ENCODE measurements at regions not wholly inside any gene's neighbourhood (a gene's known extent, or its start where the extent isn't known, plus 50 kb on each side); places are given as distances from the start of the nearest gene placed in this dataset.
"Not testable (repeated sequence)": the region's sequence is repeated elsewhere in the genome, so short reads cannot be mapped to it uniquely, and the experiment has no call there.

DNA sequence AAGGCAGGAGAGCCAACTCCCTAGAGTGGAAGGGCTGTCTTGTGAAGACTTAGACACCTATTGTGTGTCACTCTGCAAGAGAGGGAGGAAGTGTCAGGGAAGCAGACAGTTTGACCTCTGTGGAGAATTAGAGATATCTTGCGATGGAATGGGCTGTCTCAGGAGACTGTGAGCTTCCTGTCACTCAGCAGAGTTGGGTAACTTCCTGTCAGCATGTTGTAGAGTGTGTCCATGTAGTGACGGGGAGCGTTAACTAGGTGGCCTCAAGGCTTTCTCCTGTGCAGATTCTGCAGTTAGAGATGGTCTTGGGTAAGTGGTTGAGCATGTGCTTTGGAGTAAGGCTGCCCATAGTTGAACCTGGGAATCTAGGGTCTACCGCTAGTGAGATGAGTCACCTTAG is 136.5 kb downstream of the KIF4B start:
- no peaks in the 10 kb centered on the region for H3K4me1 ChIP-seq (ENCODE audit: control insufficient read depth in 1 of 2, insufficient read depth in 2 of 2, low read length in 2 of 2)
- intact Hi-C loops (cut with micrococcal nuclease) = no loop called here
- ATAC-seq (no peak), DNase-seq (ENCODE audit: low read depth, low spot score) (no peak)
- no peak overlapping the region for H2AFZ ChIP-seq (ENCODE audit: low read depth, low read length, poor library complexity, severe bottlenecking)
- RAD21 ChIA-PET (ENCODE audit: low non-redundant PET in 1 of 2, low total read pairs in 2 of 2, uncharacterized antibody in 2 of 2, unreplicated experiment in 2 of 2) = no interaction called here
- no peak overlapping the region for H3K27ac ChIP-seq (ENCODE audit: low read depth, low read length)
- no peaks in the 10 kb centered on the region for H3K36me3 ChIP-seq (ENCODE audit: control insufficient read depth in 1 of 2, insufficient read depth in 2 of 2, low read length in 2 of 2)
- POLR2A ChIA-PET = no interaction called here
- H3K9me2 ChIP-seq (ENCODE audit: insufficient read depth) = no peaks in the 10 kb centered on the region
- no peak overlapping the region for H3K4me2 ChIP-seq (ENCODE audit: low read length)
- H4K20me1 ChIP-seq (ENCODE audit: insufficient read depth) = no peaks in the 10 kb centered on the region
- no peaks in the 10 kb centered on the region for H3K9me3 ChIP-seq (ENCODE audit: control insufficient read depth in 1 of 2, insufficient read depth in 1 of 2, low read depth in 1 of 2, low read length in 2 of 2)
- no peak for TF ChIP-seq SP1 (IDR thresholded peaks at IDR 0.05; ENCODE audit: low read depth)
- no peak for TF ChIP-seq POLR2A (IDR thresholded peaks at IDR 0.05; ENCODE audit: borderline replicate concordance, extremely low read depth, insufficient read depth, insufficient read length)
- TF ChIP-seq ZFX (IDR thresholded peaks at IDR 0.05) = no peak
- TF ChIP-seq, protein P1, sequence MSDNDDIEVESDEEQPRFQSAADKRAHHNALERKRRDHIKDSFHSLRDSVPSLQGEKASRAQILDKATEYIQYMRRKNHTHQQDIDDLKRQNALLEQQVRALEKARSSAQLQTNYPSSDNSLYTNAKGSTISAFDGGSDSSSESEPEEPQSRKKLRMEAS (IDR thresholded peaks at IDR 0.05) = no peak
- TF ChIP-seq SIN3A (IDR thresholded peaks at IDR 0.05; ENCODE audit: low read depth) = no peak
- CTCF ChIA-PET = no interaction called here
- H3K4me3 ChIP-seq (replicated peaks in 1 of 2; ENCODE audit: low read depth in 1 of 2, low read length in 2 of 2) = no peak overlapping the region
- no peak overlapping the region for H3K9ac ChIP-seq (ENCODE audit: low read length)
- H3K79me2 ChIP-seq (ENCODE audit: insufficient read depth, low read length) = no peaks in the 10 kb centered on the region
- BruUV-seq (replicated peaks) = no TSS peak
- peaks cover 20% of the 10 kb centered on the region for H3K27me3 ChIP-seq (ENCODE audit: insufficient read depth, low read length)

DNA sequence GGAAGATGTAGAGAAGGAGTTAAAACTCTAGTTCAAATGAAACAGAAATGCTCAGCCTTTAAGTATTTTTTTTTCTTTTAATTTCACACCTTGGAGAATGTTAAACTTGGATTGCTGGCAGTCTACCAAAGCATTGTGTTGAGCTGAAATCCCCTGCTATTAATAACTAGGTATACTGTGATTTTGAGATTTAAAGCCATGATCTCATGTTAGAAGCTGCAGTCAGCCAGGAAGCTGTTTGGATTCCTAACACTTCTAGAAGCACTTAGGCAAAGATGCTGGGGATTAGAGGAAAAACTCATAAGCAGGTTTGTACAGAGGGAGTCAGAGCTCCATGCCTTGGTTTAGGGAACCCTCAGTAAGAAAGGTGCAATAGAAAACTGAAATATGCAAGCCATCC is 141.4 kb downstream of the KIF4B start:
- RAD21 ChIA-PET (ENCODE audit: low non-redundant PET in 1 of 2, low total read pairs in 2 of 2, uncharacterized antibody in 2 of 2, unreplicated experiment in 2 of 2) = no interaction called here
- ATAC-seq (no peak), DNase-seq (ENCODE audit: low read depth, low spot score) (no peak)
- no peaks in the 10 kb centered on the region for H3K79me2 ChIP-seq (ENCODE audit: insufficient read depth, low read length)
- no peak overlapping the region for H2AFZ ChIP-seq (ENCODE audit: low read depth, low read length, poor library complexity, severe bottlenecking)
- no peaks in the 10 kb centered on the region for H3K9me2 ChIP-seq (ENCODE audit: insufficient read depth)
- no peak overlapping the region for H3K27ac ChIP-seq (ENCODE audit: low read depth, low read length)
- intact Hi-C loops (cut with micrococcal nuclease) = no loop called here
- H3K4me3 ChIP-seq (replicated peaks in 1 of 2; ENCODE audit: low read depth in 1 of 2, low read length in 2 of 2) = no peak overlapping the region
- H3K9ac ChIP-seq (ENCODE audit: low read length) = no peak overlapping the region
- H3K27me3 ChIP-seq (ENCODE audit: insufficient read depth, low read length) = peaks cover 4% of the 10 kb centered on the region
- no peaks in the 10 kb centered on the region for H4K20me1 ChIP-seq (ENCODE audit: insufficient read depth)
- H3K4me2 ChIP-seq (ENCODE audit: low read length) = no peak overlapping the region
- H3K9me3 ChIP-seq (ENCODE audit: control insufficient read depth in 1 of 2, insufficient read depth in 1 of 2, low read depth in 1 of 2, low read length in 2 of 2) = no peaks in the 10 kb centered on the region
- TF ChIP-seq EZH2phosphoT487 (IDR thresholded peaks at IDR 0.05; ENCODE audit: borderline replicate concordance) = no peak
- no peaks in the 10 kb centered on the region for H3K36me3 ChIP-seq (ENCODE audit: control insufficient read depth in 1 of 2, insufficient read depth in 2 of 2, low read length in 2 of 2)
- no TSS peak for BruUV-seq (replicated peaks)
- H3K4me1 ChIP-seq (ENCODE audit: control insufficient read depth in 1 of 2, insufficient read depth in 2 of 2, low read length in 2 of 2) = no peaks in the 10 kb centered on the region
- CTCF ChIA-PET = no interaction called here
- POLR2A ChIA-PET = no interaction called here

DNA sequence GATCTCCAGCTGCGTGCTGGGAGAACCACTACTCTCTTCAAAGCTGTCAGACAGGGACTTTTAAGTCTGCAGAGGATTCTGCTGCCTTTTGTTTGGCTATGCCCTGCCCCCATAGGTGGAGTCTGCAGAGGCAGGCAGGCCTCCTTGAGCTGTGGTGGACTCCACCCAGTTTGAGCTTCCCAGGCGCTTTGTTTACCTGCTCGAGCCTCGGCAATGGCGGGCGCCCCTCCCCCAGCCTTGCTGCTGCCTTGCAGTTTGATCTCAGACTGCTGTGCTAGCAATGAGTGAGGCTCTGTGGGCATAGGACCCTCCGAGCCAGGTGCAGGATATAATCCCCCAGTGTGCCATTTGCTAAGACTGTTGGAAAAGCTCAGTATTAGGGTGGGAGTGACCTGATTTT is 149.5 kb downstream of the KIF4B start:
- H3K79me2 ChIP-seq (ENCODE audit: insufficient read depth, low read length); H3K27ac ChIP-seq (ENCODE audit: low read depth, low read length); RAD21 ChIA-PET (ENCODE audit: low non-redundant PET in 1 of 2, low total read pairs in 2 of 2, uncharacterized antibody in 2 of 2, unreplicated experiment in 2 of 2); CTCF ChIA-PET; BruUV-seq (replicated peaks); H3K4me3 ChIP-seq (replicated peaks in 1 of 2; ENCODE audit: low read depth in 1 of 2, low read length in 2 of 2); DNase-seq (ENCODE audit: low read depth, low spot score); H4K20me1 ChIP-seq (ENCODE audit: insufficient read depth); H3K27me3 ChIP-seq (ENCODE audit: insufficient read depth, low read length); H2AFZ ChIP-seq (ENCODE audit: low read depth, low read length, poor library complexity, severe bottlenecking); H3K9ac ChIP-seq (ENCODE audit: low read length); H3K36me3 ChIP-seq (ENCODE audit: control insufficient read depth in 1 of 2, insufficient read depth in 2 of 2, low read length in 2 of 2); intact Hi-C loops (cut with micrococcal nuclease); H3K9me3 ChIP-seq (ENCODE audit: control insufficient read depth in 1 of 2, insufficient read depth in 1 of 2, low read depth in 1 of 2, low read length in 2 of 2); H3K9me2 ChIP-seq (ENCODE audit: insufficient read depth); H3K4me1 ChIP-seq (ENCODE audit: control insufficient read depth in 1 of 2, insufficient read depth in 2 of 2, low read length in 2 of 2); POLR2A ChIA-PET; ATAC-seq: not testable (repeated sequence)
- peak overlapping the region; percentile 28; the same call in 1 of the 2 replicates for H3K4me2 ChIP-seq (ENCODE audit: low read length)
